HL-60 (cell line): ENCODE measurements at regions not wholly inside any gene's neighbourhood (a gene's known extent, or its start where the extent isn't known, plus 50 kb on each side); places are given as distances from the start of the nearest gene placed in this dataset.

ENCODE experiments used
- POLR2AphosphoS5 ChIP-seq: IDR thresholded peaks from 2 replicates; pipeline ENCODE4 v1.6.1; 2012; ENCODE audit warnings: low read depth
- SPI1 ChIP-seq: IDR thresholded peaks from 2 replicates; pipeline ENCODE4 v1.6.1; 2012; ENCODE audit warnings: low read depth, mild to moderate bottlenecking, borderline replicate concordance
- TF ChIP-seq, protein P1 (sequence below): IDR thresholded peaks from one replicate; pipeline ENCODE4 v1.5.1; 2011; ENCODE audit warnings: low read length, control low read depth, inconsistent platforms; ENCODE audit not compliant: insufficient read depth

DNA sequence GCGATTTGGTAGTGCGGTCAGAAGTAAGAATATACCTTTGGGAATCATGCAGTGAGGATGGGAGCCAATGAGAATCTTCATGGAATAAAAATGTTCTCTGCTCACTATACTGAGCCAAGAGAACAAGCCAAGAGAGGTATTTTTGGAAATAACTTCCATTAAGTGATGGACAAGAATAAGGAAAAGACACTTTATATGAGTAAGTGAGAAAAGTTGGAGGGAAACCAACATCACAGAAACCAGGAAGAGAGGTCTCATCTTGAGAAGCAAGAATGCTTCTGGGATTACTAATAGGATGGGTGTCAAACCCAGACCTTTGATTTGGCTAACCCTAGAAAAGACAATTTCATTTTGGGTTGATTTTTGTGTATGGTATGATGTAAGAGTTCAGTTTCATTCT lies 181.2 kb upstream of the JAG1 start:
- TF ChIP-seq SPI1 (no peak), POLR2AphosphoS5 (no peak)
- TF ChIP-seq, protein P1, sequence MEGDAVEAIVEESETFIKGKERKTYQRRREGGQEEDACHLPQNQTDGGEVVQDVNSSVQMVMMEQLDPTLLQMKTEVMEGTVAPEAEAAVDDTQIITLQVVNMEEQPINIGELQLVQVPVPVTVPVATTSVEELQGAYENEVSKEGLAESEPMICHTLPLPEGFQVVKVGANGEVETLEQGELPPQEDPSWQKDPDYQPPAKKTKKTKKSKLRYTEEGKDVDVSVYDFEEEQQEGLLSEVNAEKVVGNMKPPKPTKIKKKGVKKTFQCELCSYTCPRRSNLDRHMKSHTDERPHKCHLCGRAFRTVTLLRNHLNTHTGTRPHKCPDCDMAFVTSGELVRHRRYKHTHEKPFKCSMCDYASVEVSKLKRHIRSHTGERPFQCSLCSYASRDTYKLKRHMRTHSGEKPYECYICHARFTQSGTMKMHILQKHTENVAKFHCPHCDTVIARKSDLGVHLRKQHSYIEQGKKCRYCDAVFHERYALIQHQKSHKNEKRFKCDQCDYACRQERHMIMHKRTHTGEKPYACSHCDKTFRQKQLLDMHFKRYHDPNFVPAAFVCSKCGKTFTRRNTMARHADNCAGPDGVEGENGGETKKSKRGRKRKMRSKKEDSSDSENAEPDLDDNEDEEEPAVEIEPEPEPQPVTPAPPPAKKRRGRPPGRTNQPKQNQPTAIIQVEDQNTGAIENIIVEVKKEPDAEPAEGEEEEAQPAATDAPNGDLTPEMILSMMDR = no peak
